Left lung (tissue), 4 donors: ENCODE measurements at regions not wholly inside any gene's neighbourhood (a gene's known extent, or its start where the extent isn't known, plus 50 kb on each side); places are given as distances from the start of the nearest gene placed in this dataset.

Experiments
- ATAC-seq: fragments of 200-7000 bp; cut with Tn5 transposase; one replicate; pipeline ENCODE4 v1.9.1; 2020; ENCODE audit warnings: moderate library complexity
- DNase-seq, 4 donors: peaks; one replicate each; pipeline ENCODE4 v3.0.0-alpha.2; 2013 to 2020
- H3K27ac ChIP-seq, 2 donors: fragments of 200-600 bp; sonication (generic) in 1 of 2; one replicate each; pipeline versions ENCODE4 v1.5.0 to v1.8.0; 2020 to 2021
- H3K27me3 ChIP-seq, 2 donors: fragments of 200-600 bp; sonication (generic) in 1 of 2; one replicate each; pipeline versions ENCODE4 v1.5.0 to v1.8.0; 2020 to 2021
- H3K36me3 ChIP-seq, 2 donors: fragments of 200-600 bp; sonication (generic) in 1 of 2; one replicate each; pipeline versions ENCODE4 v1.5.0 to v1.8.0; 2020 to 2021
- H3K4me1 ChIP-seq, 2 donors: fragments of 200-600 bp; one replicate each; pipeline ENCODE4 v1.8.0; 2021
- H3K4me3 ChIP-seq, 2 donors: fragments of 200-600 bp; sonication (generic) in 1 of 2; one replicate each; pipeline versions ENCODE4 v1.5.0 to v1.8.0; 2020 to 2021; ENCODE audit warnings: mild to moderate bottlenecking in 1 of 2
- H3K9me3 ChIP-seq, 2 donors: fragments of 200-600 bp; sonication (generic) in 1 of 2; one replicate each; pipeline versions ENCODE4 v1.5.0 to v1.8.0; 2020 to 2021
- intact Hi-C, 2 donors: fragments of 100-400 bp; cut with DNase I; formaldehyde crosslinking; loops; one replicate each; pipeline versions ENCODE4 v1.11.2 to v1.14.2; 2022
- TF ChIP-seq, protein P1 (sequence below), 2 donors: fragments of 200-600 bp; sonication (generic) in 1 of 2; IDR thresholded peaks; one replicate each; pipeline versions ENCODE4 v1.5.0 to v1.8.0; 2021; ENCODE audit warnings: antibody characterized with exemption in 2 of 2
- donor health status: DM: no; HTN: yes; CAD: no.
- donor health status: DM: no; HTN: no; CAD: no.

DNA sequence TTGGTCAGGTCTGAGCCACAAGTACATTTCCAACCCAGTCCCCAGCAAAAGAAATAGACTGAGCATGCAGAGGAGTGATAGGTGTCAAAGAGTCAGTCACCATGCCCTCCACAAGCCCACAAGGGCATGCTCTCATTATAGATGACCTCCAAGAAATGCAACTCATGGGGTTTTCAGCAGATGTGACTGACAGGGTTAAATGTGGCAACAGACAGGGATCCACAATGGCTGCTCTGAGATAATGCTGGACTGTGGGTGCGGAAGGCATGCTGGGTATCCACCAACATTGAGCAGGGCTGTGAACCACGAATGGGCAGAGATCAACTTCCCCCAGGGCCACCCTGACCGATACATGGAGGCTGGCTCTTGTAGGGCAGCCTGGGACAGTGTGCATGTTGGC lies 115.8 kb downstream of the BCOR start:
- TF ChIP-seq, protein P1, sequence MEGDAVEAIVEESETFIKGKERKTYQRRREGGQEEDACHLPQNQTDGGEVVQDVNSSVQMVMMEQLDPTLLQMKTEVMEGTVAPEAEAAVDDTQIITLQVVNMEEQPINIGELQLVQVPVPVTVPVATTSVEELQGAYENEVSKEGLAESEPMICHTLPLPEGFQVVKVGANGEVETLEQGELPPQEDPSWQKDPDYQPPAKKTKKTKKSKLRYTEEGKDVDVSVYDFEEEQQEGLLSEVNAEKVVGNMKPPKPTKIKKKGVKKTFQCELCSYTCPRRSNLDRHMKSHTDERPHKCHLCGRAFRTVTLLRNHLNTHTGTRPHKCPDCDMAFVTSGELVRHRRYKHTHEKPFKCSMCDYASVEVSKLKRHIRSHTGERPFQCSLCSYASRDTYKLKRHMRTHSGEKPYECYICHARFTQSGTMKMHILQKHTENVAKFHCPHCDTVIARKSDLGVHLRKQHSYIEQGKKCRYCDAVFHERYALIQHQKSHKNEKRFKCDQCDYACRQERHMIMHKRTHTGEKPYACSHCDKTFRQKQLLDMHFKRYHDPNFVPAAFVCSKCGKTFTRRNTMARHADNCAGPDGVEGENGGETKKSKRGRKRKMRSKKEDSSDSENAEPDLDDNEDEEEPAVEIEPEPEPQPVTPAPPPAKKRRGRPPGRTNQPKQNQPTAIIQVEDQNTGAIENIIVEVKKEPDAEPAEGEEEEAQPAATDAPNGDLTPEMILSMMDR (IDR thresholded peaks at IDR 0.05): no peak
- intact Hi-C loops: no loop called here
- Histone ChIP-seq H3K4me3 (no peak overlapping the region), H3K27me3 (no peaks in the 10 kb centered on the region), H3K27ac (no peak overlapping the region), H3K9me3 (no peaks in the 10 kb centered on the region), H3K36me3 (no peaks in the 10 kb centered on the region), H3K4me1 (no peaks in the 10 kb centered on the region)
- DNase-seq: no peak
- no peak for ATAC-seq

DNA sequence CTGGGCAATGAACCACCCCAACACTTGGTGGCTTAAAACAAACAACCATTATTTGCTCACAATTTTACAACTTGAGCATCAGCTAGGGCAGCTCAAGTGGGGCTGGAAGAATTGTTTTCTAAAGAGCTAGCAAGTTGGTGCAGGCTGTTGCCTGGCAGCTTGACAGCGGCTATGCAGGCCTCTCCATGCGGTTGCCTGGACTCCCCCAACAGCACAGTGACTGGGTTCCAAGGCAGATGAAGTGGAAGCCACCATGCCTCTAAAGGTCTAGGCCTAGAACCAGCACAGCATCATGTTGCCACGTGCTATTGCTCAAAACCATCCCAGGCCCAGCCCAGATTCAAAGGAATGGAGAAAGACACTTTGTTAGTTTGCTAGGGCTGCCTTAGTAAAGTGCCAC lies 114.8 kb downstream of the BCOR start:
- no peaks in the 10 kb centered on the region for H3K27me3 ChIP-seq
- ATAC-seq: peak; percentile 68
- H3K9me3 ChIP-seq: no peaks in the 10 kb centered on the region
- intact Hi-C loops: no loop called here
- no peak overlapping the region for H3K4me3 ChIP-seq
- no peaks in the 10 kb centered on the region for H3K36me3 ChIP-seq
- no peaks in the 10 kb centered on the region for H3K4me1 ChIP-seq
- TF ChIP-seq, protein P1 (IDR thresholded peaks at IDR 0.05): no peak
- peak in 1 of 4 donors; percentile 50 for DNase-seq
- no peak overlapping the region for H3K27ac ChIP-seq

DNA sequence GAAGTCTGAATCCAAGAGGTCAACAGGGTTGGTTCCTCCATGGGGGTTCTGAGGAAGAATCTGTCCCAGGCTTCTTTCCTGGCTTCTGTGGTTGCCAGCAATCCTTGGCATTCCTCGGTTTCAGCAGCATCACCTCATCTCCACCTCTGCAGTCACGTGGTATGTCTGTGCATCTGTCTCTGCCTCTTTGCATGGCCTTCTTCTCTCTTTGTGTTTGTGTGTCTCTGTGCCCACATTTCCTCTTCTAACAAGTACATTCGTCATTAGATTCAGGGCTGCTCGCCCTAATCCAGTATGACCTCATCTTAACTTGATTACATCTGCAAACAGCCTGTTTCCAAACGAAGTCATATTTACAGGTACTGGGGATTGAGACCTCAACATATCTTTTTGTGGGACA lies 114.0 kb downstream of the BCOR start:
- intact Hi-C loops: no loop called here
- Histone ChIP-seq H3K27me3 (no peaks in the 10 kb centered on the region), H3K36me3 (no peaks in the 10 kb centered on the region), H3K9me3 (no peaks in the 10 kb centered on the region), H3K4me1 (no peaks in the 10 kb centered on the region), H3K4me3 (no peak overlapping the region), H3K27ac (no peak overlapping the region)
- ATAC-seq: no peak
- no peak for DNase-seq
- TF ChIP-seq, protein P1 (IDR thresholded peaks at IDR 0.05): no peak

DNA sequence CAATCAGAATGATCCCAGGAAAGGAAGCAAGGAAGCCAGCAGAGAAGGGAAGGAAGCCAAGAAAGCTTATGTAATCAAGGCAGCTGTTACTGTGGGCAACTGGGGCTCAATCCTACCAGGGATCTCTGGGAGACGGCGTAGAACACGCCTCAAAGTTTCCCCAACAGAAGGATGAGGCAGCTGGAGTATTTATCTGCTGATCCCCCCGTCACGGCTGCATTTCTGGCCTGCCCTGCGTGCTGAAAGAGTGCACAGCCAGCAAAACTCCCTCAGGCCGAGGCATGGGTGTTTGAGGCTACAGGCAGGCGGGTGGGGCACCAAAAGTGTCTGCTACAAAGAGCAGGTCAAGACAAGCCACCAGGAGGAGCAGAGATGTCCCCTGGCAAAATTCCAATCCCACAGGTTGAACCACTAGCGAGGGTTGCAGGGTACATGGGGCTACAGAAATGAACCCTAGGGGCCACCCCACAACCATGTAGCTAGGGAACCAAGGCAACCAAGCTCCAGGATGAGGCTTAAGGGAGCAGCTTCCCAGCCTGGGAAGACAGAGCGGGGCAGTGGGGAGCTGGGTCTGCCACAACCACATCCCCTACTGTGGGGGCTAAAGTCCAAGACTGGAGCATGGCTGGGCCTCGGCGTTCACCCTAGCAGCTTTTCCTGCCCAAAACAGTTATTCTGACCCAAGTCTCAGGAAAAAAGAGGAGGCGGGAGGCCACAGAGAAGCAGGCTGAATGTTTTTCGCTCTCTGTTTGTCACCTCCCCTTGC lies 113.4 kb downstream of the BCOR start:
- no peaks in the 10 kb centered on the region for H3K36me3 ChIP-seq
- H3K9me3 ChIP-seq: no peaks in the 10 kb centered on the region
- TF ChIP-seq, protein P1 (IDR thresholded peaks at IDR 0.05): no peak
- no peaks in the 10 kb centered on the region for H3K27me3 ChIP-seq
- H3K4me3 ChIP-seq: no peak overlapping the region
- intact Hi-C loops: no loop called here
- H3K27ac ChIP-seq: no peak overlapping the region
- no peaks in the 10 kb centered on the region for H3K4me1 ChIP-seq
- ATAC-seq (peak; percentile 25), DNase-seq (peak in 2 of 4 donors; percentile 57 to 79)

DNA sequence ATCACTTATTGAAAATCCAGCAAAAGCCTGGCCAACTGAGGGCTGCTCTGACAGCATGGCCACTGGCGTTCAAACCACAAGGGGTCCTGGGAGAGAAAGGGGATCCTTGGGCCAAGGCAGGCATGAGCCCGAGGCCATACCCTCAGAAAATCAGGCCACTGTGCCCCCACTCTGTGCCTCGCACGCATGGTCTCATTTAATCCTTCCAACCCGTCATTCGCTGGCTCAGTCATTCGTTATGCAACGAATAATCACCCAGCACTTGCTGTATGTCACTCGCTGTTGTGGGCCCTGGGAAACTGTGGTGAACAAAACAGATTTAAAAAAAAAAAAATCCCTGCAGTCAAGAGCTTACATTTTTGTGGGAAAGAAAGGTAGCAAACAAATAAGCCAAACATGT lies 112.7 kb downstream of the BCOR start:
- TF ChIP-seq, protein P1 (IDR thresholded peaks at IDR 0.05): no peak
- no peak for ATAC-seq
- H3K4me1 ChIP-seq: no peaks in the 10 kb centered on the region
- H3K27ac ChIP-seq: no peak overlapping the region
- intact Hi-C loops: no loop called here
- no peak overlapping the region for H3K4me3 ChIP-seq
- no peaks in the 10 kb centered on the region for H3K27me3 ChIP-seq
- no peaks in the 10 kb centered on the region for H3K36me3 ChIP-seq
- DNase-seq: no peak
- no peaks in the 10 kb centered on the region for H3K9me3 ChIP-seq
